HG03571 (cell line): ENCODE measurements at regions not wholly inside any gene's neighbourhood (a gene's known extent, or its start where the extent isn't known, plus 50 kb on each side); places are given as distances from the start of the nearest gene placed in this dataset.
A peak's percentile ranks its signal among the peaks of the same experiment; 100 is the strongest.

Experiments used
- ATAC-seq: cut with Tn5 transposase; IDR thresholded peaks from one replicate; pipeline ENCODE4 v1.9.1; 2021; ENCODE audit not compliant: unreplicated experiment

- ATAC-seq = no peak
Measured at GRCh38 chr2:211129798-211130197, 573.4 kb downstream of the CPS1 start.

DNA sequence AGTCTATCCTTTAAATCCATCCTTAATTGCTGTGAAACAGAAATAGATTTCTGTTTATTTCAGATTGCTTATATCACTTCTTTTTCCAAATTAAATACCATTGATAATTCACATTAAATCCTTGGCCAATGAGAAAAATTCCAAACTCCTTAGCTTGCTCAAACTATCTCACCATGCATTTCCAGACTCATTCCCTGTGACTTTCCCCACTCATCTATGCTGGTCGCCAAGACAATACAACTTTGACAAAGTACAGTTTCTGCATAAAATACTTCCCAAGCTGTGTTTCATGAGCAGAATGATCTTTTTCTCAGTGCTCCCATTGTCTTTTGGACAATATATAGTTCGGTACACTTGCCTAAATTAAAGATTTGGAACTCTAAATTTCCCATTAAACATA, 575.6 kb downstream of the CPS1 start:
- ATAC-seq = no peak

DNA sequence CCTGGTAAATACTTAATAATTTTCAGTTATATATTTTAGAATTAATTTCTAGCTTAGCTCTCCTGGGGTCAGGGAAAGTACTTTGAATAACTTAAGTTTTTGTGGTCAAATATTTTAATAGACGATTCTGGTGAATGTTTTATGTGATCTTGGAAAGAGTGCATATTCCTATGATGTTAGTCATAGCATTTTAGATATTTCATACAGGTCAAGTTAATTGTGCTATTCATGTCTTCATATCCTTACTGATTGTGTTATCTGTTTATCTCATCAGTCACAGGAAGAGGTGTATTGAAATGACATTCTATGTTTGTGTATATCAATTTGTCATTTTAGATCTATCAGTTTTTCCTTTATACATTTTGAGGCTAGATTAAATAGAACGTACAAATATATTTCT, 576.2 kb downstream of the CPS1 start:
- ATAC-seq = no peak

DNA sequence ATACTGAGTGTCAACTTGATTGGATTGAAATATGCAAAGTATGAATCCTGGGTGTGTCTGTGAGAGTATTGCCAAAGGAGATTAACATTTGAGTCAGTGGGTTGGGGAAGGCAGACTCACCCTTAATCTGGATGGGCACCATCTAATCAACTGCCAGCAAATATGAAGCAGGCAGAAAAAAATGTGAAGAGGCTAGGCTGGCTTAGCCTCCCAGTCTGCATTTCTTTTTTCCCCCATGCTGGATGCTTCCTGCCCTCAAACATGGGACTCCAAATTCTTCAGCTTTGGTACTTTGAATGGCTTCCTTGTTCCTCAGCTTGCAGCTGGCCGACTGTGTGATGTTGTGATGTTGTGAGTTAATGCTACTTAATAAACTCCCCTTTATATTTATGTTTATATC, 577.4 kb downstream of the CPS1 start:
- no peak for ATAC-seq

GRCh38 chr2:211138551-211138950, 582.2 kb downstream of the CPS1 start:
- no peak for ATAC-seq

GRCh38 chr2:211141646-211142045, 585.2 kb downstream of the CPS1 start:
- no peak for ATAC-seq

- no peak for ATAC-seq
Measured at GRCh38 chr2:211144078-211144477, 587.7 kb downstream of the CPS1 start.

DNA sequence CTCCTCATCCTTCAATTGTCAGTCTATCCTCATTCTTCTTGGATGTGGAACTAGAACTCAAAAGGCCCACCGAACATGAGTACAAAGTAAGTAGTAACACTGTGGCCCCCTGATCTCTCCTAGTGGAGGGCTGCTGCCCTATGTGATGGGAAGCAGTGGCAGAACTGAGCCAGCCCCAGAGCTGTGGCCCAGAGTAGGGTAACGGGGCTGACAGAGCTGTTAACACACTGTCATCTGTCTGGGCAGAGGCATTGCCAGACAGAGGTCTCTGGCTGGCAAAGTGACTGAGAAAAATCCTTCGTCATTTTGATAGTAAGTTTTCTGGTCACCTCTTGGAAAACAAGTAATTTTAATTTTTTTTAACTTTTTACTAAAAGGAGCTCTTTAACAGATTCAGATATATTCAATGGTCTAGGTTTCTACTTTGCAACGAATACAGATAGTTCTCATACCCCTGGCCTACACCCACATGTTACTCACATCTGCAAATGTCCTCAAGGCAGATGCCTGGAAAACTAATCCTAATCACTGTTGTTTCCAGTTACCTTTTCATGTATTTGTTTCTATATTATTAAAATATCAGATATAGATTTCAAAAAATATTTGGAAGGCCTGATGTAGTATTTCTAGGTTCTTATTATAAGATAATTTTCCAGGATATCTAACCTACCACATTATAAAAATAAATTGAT, 588.7 kb downstream of the CPS1 start:
- no peak for ATAC-seq

- ATAC-seq = no peak
Measured at GRCh38 chr2:211149731-211150130, 593.3 kb downstream of the CPS1 start.

GRCh38 chr2:211157211-211157610, 600.8 kb downstream of the CPS1 start:
- no peak for ATAC-seq

GRCh38 chr2:211157856-211158463, 601.6 kb downstream of the CPS1 start:
- ATAC-seq = peak; percentile 94

DNA sequence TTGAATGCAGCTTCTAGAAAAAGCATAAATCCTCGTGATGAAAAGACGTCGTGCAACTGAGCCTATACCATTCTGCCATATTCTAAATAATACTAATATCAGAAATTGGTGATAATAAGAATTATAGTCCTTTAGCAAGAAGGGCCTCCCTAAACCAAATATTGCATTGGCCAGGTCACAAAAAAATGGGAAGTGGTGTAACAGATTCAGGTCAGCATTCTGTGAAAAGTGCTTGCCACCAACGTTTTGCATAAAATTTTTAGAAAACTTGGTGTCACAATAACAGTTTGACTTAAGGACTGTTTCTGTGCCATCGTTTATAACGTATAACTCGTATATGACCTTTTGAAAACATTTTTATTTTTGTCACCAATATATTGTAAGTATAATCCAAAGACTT, 603.6 kb downstream of the CPS1 start:
- no peak for ATAC-seq

- no peak for ATAC-seq
Measured at GRCh38 chr2:211161236-211161635, 604.8 kb downstream of the CPS1 start.

- ATAC-seq = no peak
Measured at GRCh38 chr2:211162911-211163310, 606.5 kb downstream of the CPS1 start.

DNA sequence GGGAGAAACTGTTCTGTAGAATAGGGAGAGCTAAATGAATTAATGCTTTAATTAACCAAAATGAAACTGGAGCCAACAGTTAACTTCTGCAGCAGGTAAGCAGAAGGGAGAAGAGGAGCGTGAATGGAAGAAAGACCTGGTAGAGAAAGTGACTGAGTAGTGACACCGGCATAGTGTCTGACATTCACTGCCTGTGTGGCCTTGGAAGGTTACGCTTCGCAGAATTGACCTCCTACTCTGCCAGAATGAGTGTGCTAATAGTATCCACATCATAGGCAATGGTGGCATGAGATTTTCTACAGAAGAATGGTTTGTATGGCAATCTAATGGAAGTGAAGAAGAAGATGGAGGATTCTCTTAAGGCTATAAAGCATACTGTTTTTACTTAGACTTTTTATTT, 614.4 kb downstream of the CPS1 start:
- ATAC-seq = no peak

DNA sequence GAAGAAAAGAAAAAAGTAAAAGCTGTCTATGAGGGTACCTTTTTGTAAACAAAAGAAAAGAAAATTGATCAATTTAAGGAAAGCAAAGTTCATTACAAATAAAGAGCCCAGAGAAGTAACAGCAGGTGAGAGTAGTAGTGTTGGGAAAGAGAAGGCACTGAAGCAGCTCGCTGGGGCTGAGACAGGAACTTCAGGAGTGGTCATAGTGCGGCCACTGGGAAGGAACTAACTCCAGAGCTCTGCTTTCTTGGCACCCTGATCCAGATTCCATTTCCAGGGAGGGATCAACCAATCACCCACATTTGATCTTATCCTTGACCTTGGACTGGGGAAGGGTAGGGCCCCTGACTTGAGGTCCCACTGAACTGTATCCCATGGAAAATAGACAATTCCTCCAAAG, 617.6 kb downstream of the CPS1 start:
- ATAC-seq = no peak

GRCh38 chr2:211174631-211175030, 618.2 kb downstream of the CPS1 start:
- no peak for ATAC-seq

DNA sequence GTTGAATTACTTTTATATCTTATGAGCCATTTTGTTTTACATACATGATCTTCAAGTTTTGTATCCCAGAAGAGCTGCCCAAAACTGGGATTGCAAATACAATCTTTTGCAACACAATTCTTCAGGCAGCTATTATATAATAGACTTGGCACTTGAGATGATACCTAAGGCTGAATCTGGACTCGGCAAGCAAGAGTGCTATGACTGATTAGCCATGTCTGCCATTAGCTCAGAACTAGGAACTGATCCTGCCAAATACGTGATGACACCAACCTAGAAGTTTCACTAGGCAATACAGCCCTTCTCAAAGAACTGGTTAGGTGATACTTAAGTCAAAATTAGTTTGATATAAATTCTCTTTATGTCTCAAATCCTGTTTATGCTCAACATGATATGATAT, 619.6 kb downstream of the CPS1 start:
- ATAC-seq = no peak

GRCh38 chr2:211176514-211177141, 620.2 kb downstream of the CPS1 start:
- ATAC-seq = no peak

- ATAC-seq = no peak
Measured at GRCh38 chr2:211181626-211182025, 625.2 kb downstream of the CPS1 start.

DNA sequence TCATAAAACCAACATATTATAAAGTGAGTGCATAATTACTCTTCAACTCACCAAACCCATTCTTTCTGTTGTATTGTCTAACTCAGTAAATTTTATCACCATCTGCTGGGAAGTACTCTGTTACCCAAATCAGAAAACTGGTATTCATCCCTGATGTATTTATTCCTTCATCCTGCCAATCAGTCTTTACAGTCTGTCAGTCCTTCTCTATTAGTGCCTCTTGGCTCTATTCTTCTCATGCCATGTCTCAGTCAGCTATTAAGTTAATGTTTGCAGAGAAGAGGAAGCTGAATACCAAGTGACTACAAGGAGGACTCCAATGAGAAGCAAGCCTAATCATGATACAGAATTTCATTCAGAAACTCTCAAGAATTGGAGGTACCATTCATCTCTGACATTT, 631.2 kb downstream of the CPS1 start:
- no peak for ATAC-seq

DNA sequence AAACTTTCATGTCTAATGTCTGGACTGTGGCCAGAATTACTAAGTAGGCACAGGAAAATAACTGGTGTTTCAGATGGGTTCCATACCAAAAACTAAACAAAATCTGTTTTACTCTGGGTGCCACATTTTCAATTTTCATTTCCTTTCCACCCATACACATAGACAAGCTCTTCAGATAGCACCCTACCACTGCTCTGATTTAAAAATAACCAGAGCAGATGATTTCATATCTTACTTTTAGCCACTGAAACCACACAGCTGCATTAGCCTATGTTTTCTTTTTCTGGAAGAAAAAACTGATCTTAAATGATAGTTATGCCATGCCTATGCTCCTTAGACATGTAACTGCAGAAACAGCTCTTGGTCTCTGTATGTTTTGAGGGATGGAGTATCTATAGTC, 647.6 kb downstream of the CPS1 start:
- peak; percentile 63 for ATAC-seq

DNA sequence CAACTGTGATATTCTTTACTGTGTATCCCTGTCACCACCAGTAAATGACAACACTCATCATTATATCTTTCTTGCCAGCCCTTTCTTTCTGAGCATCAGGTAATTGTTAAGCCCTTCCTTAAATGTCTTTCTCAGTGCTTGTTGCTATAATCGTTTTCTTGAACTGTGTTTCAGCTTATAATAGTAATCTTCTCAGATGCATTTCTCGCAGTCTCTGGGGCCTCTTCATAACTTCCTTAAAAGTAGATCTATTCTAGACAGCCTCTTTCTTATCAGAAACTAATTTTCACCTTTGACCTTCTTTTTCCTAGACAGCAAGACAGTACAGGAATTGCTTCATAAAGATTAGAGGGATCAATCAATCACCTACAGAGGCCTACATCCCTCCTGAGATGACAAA, 648.1 kb downstream of the CPS1 start:
- ATAC-seq = no peak
